ENCODE measurements at regions not wholly inside any gene's neighbourhood (a gene's known extent, or its start where the extent isn't known, plus 50 kb on each side); places are given as distances from the start of the nearest gene placed in this dataset.

DNA sequence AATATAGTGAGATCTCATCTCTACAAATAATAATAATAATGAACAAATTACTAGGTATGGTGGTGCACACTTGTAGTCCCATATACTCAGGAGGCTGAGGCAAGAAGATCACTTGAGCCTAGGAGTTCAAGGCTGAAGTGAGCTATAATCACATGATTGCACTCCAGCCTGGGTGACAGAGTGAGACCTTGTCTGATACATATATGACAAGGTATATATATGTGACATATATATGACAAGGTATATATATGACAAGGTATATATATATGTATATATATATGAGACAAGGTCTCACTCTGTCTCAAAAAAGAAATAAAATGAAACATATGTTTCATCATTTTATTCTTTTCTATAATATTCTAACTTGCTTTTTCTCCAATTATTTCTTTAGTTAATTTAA, 278.1 kb upstream of the TET2 start:
- TF ChIP-seq FOXM1 (IDR thresholded peaks at IDR 0.05; ENCODE audit: borderline replicate concordance, low read depth) (no peak), EP300 (IDR thresholded peaks at IDR 0.05; ENCODE audit: borderline replicate concordance) (no peak), YY1 (IDR thresholded peaks at IDR 0.05; ENCODE audit: low read depth) (no peak), CREB1 (IDR thresholded peaks at IDR 0.05; ENCODE audit: low read depth) (no peak), CEBPB (IDR thresholded peaks at IDR 0.05) (no peak)
- TF ChIP-seq, protein P1, sequence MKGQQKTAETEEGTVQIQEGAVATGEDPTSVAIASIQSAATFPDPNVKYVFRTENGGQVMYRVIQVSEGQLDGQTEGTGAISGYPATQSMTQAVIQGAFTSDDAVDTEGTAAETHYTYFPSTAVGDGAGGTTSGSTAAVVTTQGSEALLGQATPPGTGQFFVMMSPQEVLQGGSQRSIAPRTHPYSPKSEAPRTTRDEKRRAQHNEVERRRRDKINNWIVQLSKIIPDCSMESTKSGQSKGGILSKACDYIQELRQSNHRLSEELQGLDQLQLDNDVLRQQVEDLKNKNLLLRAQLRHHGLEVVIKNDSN (IDR thresholded peaks at IDR 0.05) = no peak

Data from Ishikawa (cell line).